ENCODE measurements at regions not wholly inside any gene's neighbourhood (a gene's known extent, or its start where the extent isn't known, plus 50 kb on each side); places are given as distances from the start of the nearest gene placed in this dataset.

GRCh38 chr6:119628691-119629594, 279.4 kb upstream of the MAN1A1 start:
- Histone ChIP-seq H3K4me3 (peak overlapping the region in 1 of 4 donors; percentile 4), H3K27me3 (no peaks in the 10 kb centered on the region), H3K4me1 (peaks cover 3 to 24% (median 13%) of the 10 kb centered on the region in 3 donors), H3K36me3 (no peaks in the 10 kb centered on the region), H3K9me3 (no peaks in the 10 kb centered on the region), H3K27ac (peak overlapping the region in 2 of 4 donors; percentile 65 to 68)
- intact Hi-C loops (cut with DNase I) = no loop called here
- no peak for FAIRE-seq
- ATAC-seq = peak; percentile 52 to 79 (median 74)
- WGBS, 2 donors = 35 to 37% methylated on average over 7 of the region's 7 CpGs
- peak in 1 of 6 donors; percentile 4 for DNase-seq
- TF ChIP-seq, protein P1, sequence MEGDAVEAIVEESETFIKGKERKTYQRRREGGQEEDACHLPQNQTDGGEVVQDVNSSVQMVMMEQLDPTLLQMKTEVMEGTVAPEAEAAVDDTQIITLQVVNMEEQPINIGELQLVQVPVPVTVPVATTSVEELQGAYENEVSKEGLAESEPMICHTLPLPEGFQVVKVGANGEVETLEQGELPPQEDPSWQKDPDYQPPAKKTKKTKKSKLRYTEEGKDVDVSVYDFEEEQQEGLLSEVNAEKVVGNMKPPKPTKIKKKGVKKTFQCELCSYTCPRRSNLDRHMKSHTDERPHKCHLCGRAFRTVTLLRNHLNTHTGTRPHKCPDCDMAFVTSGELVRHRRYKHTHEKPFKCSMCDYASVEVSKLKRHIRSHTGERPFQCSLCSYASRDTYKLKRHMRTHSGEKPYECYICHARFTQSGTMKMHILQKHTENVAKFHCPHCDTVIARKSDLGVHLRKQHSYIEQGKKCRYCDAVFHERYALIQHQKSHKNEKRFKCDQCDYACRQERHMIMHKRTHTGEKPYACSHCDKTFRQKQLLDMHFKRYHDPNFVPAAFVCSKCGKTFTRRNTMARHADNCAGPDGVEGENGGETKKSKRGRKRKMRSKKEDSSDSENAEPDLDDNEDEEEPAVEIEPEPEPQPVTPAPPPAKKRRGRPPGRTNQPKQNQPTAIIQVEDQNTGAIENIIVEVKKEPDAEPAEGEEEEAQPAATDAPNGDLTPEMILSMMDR (IDR thresholded peaks at IDR 0.05) = no peak

GRCh38 chr6:119627908-119628669, 278.5 kb upstream of the MAN1A1 start:
- Histone ChIP-seq H3K9me3 (no peaks in the 10 kb centered on the region), H3K4me3 (no peak overlapping the region), H3K36me3 (no peaks in the 10 kb centered on the region), H3K4me1 (peaks cover 3 to 24% (median 13%) of the 10 kb centered on the region in 3 donors), H3K27me3 (no peaks in the 10 kb centered on the region), H3K27ac (peak overlapping the region in 2 of 4 donors; percentile 65 to 68)
- WGBS, 2 donors = 40 to 42% methylated on average over 5 of the region's 5 CpGs
- intact Hi-C loops (cut with DNase I) = no loop called here
- TF ChIP-seq, protein P1 (IDR thresholded peaks at IDR 0.05) = no peak
- ATAC-seq = peak; percentile 79 to 90 (median 86)
- FAIRE-seq = no peak
- DNase-seq = peak in 3 of 6 donors; percentile 16 to 30 (median 16)

DNA sequence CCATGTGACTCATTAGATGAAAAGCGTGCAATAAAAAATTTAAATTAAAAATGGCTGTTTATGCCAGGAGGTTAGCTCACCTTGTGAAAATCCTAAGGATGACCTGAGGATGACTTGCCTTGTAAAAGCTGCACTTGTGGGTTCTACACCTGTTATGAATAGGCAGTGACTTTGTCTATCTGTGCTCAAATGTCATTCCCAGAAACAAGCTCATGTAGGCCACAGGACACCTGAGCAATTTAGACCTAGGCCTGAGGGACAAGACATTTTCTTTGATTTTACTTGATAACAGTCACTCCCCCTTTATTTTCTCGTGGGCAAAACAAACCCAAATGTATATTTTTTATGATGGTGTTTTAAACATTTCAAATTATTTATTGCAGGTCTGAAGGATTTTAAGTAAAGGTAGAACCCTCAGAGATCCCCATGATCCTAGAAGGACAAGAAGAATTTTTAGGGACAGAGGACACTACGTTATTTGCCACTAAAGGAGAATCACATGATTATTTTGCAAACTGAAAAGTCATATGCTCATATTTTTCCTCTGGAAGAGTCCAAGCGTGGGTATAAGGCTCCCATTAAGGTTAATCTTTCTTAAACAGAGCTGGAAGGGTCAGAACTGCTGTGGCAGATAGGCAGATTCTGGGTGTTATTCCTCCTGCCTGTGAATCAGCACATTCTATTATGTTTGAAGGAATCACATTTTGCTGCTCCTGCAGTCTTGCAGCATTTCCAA, 277.5 kb upstream of the MAN1A1 start:
- DNase-seq (no peak), ATAC-seq (peak in 2 of 4 donors; percentile 47 to 62), FAIRE-seq (no peak)
- Histone ChIP-seq H3K4me3 (no peak overlapping the region), H3K4me1 (peaks cover 3 to 24% (median 13%) of the 10 kb centered on the region in 3 donors), H3K27me3 (no peaks in the 10 kb centered on the region), H3K36me3 (no peaks in the 10 kb centered on the region), H3K27ac (peak overlapping the region in 2 of 4 donors; percentile 65 to 68), H3K9me3 (no peaks in the 10 kb centered on the region)
- TF ChIP-seq, protein P1 (IDR thresholded peaks at IDR 0.05) = no peak
- intact Hi-C loops (cut with DNase I) = no loop called here
- WGBS, 2 donors = 56 to 67% methylated on average over 4 of the region's 4 CpGs

DNA sequence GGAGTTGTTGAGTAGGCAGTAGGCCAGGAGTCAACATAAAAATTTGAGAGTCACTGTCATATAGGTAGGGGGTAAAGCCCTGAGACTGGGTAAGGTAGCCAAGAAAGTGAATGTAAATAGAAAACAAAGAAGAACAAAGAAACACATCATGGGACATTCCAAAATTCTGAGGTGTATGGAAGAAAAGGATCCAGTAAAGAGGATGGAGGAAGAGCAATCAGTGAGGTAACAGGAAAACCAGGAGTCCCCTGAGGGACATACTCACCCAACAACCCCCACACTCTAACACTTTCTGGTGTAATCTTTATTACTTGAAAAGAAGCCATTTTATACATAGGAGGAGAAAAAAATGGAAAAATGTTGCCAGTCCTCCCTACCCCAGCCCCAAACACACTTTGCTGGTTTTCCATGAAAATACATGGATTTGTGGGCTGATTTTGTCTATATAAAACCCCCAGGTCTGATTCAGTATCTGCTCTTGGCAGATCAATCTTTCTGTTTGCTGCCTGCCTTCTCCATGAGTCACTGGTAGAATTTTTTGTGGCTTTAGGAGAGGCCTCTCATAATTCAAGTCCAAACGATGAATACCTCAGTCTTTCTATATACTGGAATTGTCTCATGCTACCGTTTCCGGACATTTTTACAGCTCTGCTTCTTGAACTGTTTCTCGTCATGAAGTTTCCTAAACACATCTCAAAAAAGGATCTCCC, 271.4 kb upstream of the MAN1A1 start:
- Histone ChIP-seq H3K9me3 (no peaks in the 10 kb centered on the region), H3K27ac (no peak overlapping the region), H3K4me3 (no peak overlapping the region), H3K27me3 (no peaks in the 10 kb centered on the region), H3K36me3 (no peaks in the 10 kb centered on the region), H3K4me1 (no peaks in the 10 kb centered on the region)
- intact Hi-C loops (cut with DNase I) = no loop called here
- DNase-seq = no peak
- ATAC-seq = peak in 2 of 4 donors; percentile 20 to 60
- TF ChIP-seq, protein P1 (IDR thresholded peaks at IDR 0.05) = no peak
- WGBS, 2 donors = 89 to 90% methylated on average over 4 of the region's 4 CpGs
- FAIRE-seq = no peak
